SKM-1 treated with dmso at 0.1 percent for 144 hours (cell line): ENCODE measurements at regions not wholly inside any gene's neighbourhood (a gene's known extent, or its start where the extent isn't known, plus 50 kb on each side); places are given as distances from the start of the nearest gene placed in this dataset.
A peak's percentile ranks its signal among the peaks of the same experiment; 100 is the strongest.

Source experiments
- DNase-seq: peaks from one replicate; lab custom pipeline; 2025; ENCODE audit not compliant: unreplicated experiment; lab: John Stamatoyannopoulos, UW

- no peak for DNase-seq
Observed at GRCh38 chr4:38189445-38189844, 229.2 kb downstream of the PTTG2 start.

DNA sequence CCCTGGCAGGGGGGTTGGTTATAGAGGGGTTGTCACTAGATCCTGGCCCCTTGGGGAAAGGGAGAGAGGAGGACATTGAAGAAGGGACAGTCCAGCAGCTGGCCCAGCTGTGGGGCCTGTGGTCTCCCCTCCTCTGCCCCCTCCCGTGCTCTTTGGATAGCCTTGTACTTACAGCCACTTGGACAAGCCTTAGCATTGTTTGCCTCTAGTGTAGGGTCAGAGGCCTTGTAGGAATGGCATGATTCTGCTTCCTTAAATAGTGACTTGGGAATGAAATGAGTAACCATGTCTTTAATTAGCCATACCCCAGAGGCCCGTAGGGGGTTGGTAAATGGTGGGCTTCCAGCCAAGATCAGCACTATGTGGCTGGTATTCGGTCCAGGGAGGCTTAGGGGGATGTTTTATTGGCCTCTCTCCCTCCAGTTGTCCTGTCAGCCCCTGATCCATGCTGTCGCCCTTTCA is 230.6 kb downstream of the PTTG2 start:
- DNase-seq: no peak

GRCh38 chr4:38192516-38192915 is 232.3 kb downstream of the PTTG2 start:
- DNase-seq: no peak

- DNase-seq: peak; percentile 44
Observed at GRCh38 chr4:38193236-38193863, 233.2 kb downstream of the PTTG2 start.

- no peak for DNase-seq
Observed at GRCh38 chr4:38194047-38194602, 233.9 kb downstream of the PTTG2 start.

- DNase-seq: no peak
Observed at GRCh38 chr4:38195486-38195885, 235.3 kb downstream of the PTTG2 start.

DNA sequence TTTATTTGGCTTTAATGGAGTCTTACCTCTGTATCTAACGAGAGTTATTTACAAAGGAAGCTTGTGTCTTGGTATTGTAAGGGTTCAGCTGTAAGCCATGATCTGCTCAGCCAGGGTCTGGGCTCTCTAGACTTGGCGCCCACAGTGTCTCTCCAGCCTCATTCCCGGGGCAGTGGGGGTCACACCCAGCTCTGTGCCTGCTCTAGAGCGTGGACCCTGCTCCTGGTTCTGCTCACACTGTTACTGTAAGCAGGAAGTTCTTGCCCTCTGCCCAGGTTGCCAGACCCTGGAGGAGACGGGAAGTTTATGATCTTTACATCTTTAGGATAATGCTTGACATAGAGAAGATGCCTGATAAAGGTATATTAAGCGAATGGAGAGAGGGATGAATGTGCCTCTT is 235.7 kb downstream of the PTTG2 start:
- no peak for DNase-seq

DNA sequence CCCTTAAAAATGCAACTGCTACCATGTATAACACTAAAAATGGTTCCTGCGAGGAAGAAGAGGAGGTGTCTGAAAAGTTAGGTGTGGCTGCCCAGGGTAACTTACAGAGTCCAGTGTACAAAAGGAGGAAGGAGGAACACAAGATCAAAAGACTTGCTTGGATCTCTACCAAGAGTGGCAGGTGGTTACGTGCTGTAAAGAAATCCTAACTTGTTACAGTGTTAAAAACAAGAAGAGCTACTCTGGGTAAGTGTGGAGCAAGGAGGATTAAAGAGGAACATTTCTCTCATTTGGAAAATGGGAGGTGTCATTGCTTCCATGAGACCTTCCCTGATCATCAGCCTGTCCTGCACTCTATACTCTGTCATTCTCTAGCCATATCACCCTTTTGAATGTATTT is 242.0 kb downstream of the PTTG2 start:
- no peak for DNase-seq

- no peak for DNase-seq
Observed at GRCh38 chr4:38203609-38204008, 243.4 kb downstream of the PTTG2 start.

DNA sequence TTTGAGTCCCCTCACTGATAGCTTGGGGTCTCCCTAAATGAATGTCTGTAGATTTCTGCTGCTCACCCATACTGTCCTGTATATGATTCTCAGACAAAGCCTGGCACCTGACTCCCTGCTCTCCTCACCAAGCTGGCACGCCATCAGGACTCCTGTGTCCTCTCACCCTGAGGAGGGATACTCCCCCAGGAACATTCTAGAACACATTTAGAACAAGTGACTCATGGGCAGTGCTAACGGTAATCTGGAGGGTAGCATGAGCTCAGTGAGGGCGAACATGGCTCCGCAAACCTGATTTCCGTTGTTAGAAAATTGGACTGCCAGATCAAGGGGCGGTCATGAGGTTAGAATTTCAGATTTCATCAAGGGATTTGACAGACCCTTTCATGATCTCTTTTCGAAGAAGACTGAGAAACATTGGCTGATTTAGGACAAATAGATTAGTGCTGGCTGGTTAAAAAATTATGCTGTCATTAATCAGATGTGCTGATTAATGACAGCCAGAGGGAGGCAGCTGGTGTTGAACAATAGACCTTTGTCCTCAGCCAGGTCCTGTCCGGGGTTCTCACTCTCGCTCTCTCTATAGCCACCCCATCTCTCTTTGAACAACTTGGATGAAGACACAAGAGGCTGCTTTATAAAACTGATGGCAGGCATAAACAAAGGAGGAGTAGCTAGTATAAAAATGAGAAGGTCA is 244.3 kb downstream of the PTTG2 start:
- DNase-seq: no peak

DNA sequence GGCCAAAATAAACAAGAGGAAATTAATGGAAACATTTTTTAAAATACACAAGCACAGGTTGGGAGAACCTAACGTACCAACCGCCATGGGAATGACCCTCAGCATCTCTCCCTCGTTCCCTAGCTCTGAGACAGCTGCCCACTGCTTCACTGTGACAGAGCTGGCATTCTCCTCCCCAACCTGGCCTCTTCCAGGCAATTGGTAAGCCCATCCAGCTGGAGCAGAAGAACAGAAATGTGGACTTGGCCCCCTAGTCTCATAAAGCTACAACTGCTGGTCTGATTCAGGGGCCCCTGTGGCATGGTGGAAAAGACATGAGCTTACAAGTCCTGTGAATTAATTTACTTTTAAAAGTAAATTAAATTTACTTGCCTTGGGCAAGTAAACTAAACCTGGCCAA is 245.1 kb downstream of the PTTG2 start:
- no peak for DNase-seq

GRCh38 chr4:38207110-38207457 is 246.9 kb downstream of the PTTG2 start:
- DNase-seq: no peak

- no peak for DNase-seq
Observed at GRCh38 chr4:38209654-38210053, 249.5 kb downstream of the PTTG2 start.

- DNase-seq: no peak
Observed at GRCh38 chr4:38210396-38211114, 250.4 kb downstream of the PTTG2 start.

DNA sequence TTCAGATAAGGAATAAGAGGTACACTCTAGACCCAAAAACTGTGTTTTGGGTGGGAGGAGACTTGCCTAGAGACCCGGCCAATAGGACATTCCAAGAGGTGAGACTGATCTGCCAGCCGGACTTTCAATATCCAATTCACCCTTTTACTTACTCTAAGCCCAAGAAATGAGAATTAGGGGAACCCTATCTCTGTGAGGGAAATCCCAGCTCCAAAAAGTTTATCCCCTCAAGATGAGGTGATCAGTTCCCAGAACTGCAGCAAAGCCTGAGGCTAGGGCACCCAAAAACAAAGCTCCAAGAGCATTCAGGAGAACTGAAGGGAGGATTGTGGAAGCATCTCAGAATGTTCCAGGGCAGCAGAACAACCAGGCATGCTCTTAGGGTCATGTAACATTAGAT is 251.7 kb downstream of the PTTG2 start:
- no peak for DNase-seq

GRCh38 chr4:38213083-38213805 is 253.0 kb downstream of the PTTG2 start:
- DNase-seq: no peak

GRCh38 chr4:38222892-38223291 is 262.7 kb downstream of the PTTG2 start:
- no peak for DNase-seq

DNA sequence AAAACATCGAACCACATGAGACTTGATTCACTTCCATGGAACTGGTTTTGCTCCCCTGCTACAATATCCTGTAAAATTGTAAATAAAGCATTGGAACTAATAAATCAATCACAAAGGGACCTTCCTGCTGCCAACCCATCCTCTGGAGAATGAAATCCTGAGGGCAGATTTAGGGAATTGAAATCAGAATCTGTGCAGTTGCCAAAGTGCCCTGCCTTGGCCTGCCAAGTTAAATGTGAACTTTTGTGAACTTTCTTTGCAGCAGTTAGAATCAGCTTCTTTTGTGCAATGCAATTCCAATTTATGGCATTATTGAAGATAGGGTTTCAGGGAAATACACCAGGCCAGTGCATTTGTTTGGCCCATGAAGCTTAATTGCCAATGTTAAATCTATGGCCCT is 263.1 kb downstream of the PTTG2 start:
- DNase-seq: no peak

DNA sequence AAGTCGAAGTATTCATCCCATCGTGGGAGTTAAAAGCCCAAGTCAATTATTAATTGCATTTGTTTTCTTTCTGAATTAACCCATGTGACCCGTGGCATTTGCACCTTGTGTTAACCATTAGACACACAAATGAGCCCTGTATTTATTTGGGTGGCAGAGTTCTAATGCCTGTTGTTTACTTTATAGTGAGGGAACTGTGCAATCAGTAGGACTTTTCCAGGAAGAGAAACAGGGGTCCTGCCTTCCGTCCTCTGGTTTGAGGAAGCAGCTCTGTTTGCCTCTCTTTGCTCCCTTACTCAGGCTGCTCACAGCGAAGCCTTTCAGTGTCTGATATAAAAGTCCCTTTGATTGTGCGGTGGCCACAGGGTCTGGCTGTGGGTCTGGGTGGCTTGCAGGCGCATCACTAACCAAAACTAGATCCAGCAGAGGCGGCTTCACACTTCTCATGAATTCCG is 263.6 kb downstream of the PTTG2 start:
- no peak for DNase-seq

DNA sequence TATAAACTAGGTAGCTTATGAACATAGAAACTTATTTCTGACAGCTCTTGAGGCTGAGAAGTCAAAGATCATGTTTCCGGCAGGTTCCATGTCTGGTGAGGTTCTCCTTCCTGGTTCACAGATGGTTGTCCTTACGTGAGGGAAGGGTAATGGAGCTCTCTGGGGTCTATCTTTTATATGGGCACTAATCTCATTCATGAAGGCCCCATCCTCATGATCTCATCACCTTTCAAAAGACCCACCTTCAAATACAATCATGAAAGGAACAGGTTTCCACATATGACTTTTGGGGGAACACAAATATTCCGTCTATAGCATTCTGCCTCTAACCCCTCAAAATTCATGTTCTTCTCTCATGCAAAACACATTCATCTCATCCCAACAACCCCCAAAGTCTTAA is 264.7 kb downstream of the PTTG2 start:
- no peak for DNase-seq

- DNase-seq: no peak
Observed at GRCh38 chr4:38226170-38226569, 266.0 kb downstream of the PTTG2 start.
